DND-41 (cell line): ENCODE measurements at regions not wholly inside any gene's neighbourhood (a gene's known extent, or its start where the extent isn't known, plus 50 kb on each side); places are given as distances from the start of the nearest gene placed in this dataset.

Experiments used
- ATAC-seq: fragments of 200-7000 bp; cut with Tn5 transposase; 3 replicates; pipeline ENCODE4 v1.9.1; 2021; ENCODE audit warnings: low read depth; ENCODE audit not compliant: insufficient read depth
- DNase-seq: peaks from one replicate; pipeline ENCODE4 v3.0.0-alpha.2; 2020
- H2AFZ ChIP-seq: 2 replicates; pipeline ENCODE4 v1.6.0; 2012; ENCODE audit warnings: low read depth, low read length
- H3K27ac ChIP-seq: 2 replicates; pipeline ENCODE4 v1.5.1; 2012; ENCODE audit warnings: low read length, inconsistent platforms
- H3K27me3 ChIP-seq: fragments of 200-600 bp; sonication (generic); 2 replicates; pipeline ENCODE4 v1.6.0; 2012; ENCODE audit warnings: low read length, mild to moderate bottlenecking, inconsistent platforms; ENCODE audit not compliant: insufficient read depth, poor library complexity
- H3K36me3 ChIP-seq: 2 replicates; pipeline ENCODE4 v1.5.1; 2012; ENCODE audit warnings: low read length, inconsistent platforms; ENCODE audit not compliant: insufficient read depth
- H3K4me1 ChIP-seq: 2 replicates; pipeline ENCODE4 v1.5.1; 2012; ENCODE audit warnings: mild to moderate bottlenecking, low read length; ENCODE audit not compliant: insufficient read depth
- H3K4me2 ChIP-seq: 2 replicates; pipeline ENCODE4 v1.6.0; 2012; ENCODE audit warnings: mild to moderate bottlenecking, moderate library complexity, low read length, inconsistent platforms; ENCODE audit not compliant: insufficient read depth
- H3K4me3 ChIP-seq, 2 experiments: fragments of 200-600 bp in 1 of 2; shearing (Covaris generic) in 1 of 2; 2 replicates each; pipeline ENCODE4 v1.5.1; 2012 to 2016; ENCODE audit warnings: inconsistent platforms in 2 of 2, low read length in 2 of 2, mild to moderate bottlenecking in 2 of 2, low read depth in 1 of 2, moderate library complexity in 1 of 2
- H3K79me2 ChIP-seq: 2 replicates; pipeline ENCODE4 v1.6.0; 2012; ENCODE audit warnings: low read length, inconsistent platforms; ENCODE audit not compliant: insufficient read depth
- H3K9ac ChIP-seq: 2 replicates; pipeline ENCODE4 v1.6.0; 2012; ENCODE audit warnings: low read depth, mild to moderate bottlenecking, inconsistent platforms, low read length, moderate library complexity
- H3K9me3 ChIP-seq: 2 replicates; pipeline ENCODE4 v1.5.1; 2012; ENCODE audit warnings: low read length, moderate library complexity, mild to moderate bottlenecking, inconsistent platforms; ENCODE audit not compliant: insufficient read depth, severe bottlenecking
- H4K20me1 ChIP-seq: 2 replicates; pipeline ENCODE4 v1.6.0; 2012; ENCODE audit warnings: low read length; ENCODE audit not compliant: insufficient read depth
- EZH2 ChIP-seq: IDR thresholded peaks from 3 replicates; pipeline ENCODE4 v1.6.1; 2012; ENCODE audit warnings: borderline replicate concordance, low read depth, mild to moderate bottlenecking, moderate library complexity, low read length, inconsistent platforms; ENCODE audit not compliant: severe bottlenecking
- TF ChIP-seq, protein P1 (sequence below): IDR thresholded peaks from 2 replicates; pipeline ENCODE4 v1.5.1; 2012; ENCODE audit warnings: borderline replicate concordance, low read length, moderate library complexity, mild to moderate bottlenecking; ENCODE audit not compliant: poor library complexity, severe bottlenecking; ENCODE audit errors: extremely low read depth

DNA sequence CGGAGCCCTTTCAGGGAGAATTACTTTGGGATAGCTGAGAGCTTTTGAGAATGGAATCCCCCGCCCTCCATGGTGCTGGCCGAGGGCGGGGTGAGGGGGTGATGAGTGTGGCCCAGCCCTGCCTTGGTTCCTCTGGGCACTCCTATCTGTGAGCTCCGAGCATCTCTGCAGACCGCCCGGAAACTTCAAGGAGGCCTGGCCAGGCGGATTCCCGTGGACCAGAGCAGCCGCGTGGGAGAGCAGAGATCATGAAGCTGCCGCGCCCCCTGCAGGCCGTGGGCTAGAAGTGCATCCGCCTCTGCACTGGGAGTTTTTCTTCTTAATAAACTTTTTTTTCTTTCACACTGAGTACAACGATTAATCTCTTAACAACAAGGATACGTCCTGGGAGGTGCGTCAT, 392.9 kb upstream of the EEF2KMT start:
- no peaks in the 10 kb centered on the region for H3K36me3 ChIP-seq
- no peak overlapping the region for H3K4me3 ChIP-seq
- H3K27me3 ChIP-seq: peaks cover 5% of the 10 kb centered on the region
- H4K20me1 ChIP-seq: 0 out of 2 replicates have a peak, but pooled peaks cover 3% of the 10 kb centered on the region
- H3K9me3 ChIP-seq: no peaks in the 10 kb centered on the region
- H2AFZ ChIP-seq: no peak overlapping the region
- no peak for TF ChIP-seq EZH2
- TF ChIP-seq, protein P1, sequence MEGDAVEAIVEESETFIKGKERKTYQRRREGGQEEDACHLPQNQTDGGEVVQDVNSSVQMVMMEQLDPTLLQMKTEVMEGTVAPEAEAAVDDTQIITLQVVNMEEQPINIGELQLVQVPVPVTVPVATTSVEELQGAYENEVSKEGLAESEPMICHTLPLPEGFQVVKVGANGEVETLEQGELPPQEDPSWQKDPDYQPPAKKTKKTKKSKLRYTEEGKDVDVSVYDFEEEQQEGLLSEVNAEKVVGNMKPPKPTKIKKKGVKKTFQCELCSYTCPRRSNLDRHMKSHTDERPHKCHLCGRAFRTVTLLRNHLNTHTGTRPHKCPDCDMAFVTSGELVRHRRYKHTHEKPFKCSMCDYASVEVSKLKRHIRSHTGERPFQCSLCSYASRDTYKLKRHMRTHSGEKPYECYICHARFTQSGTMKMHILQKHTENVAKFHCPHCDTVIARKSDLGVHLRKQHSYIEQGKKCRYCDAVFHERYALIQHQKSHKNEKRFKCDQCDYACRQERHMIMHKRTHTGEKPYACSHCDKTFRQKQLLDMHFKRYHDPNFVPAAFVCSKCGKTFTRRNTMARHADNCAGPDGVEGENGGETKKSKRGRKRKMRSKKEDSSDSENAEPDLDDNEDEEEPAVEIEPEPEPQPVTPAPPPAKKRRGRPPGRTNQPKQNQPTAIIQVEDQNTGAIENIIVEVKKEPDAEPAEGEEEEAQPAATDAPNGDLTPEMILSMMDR: peak; percentile 82
- ATAC-seq (no peak), DNase-seq (peak; percentile 40)
- H3K4me1 ChIP-seq: no peaks in the 10 kb centered on the region
- H3K4me2 ChIP-seq: no peak overlapping the region
- H3K9ac ChIP-seq: no peak overlapping the region
- H3K79me2 ChIP-seq: no peaks in the 10 kb centered on the region
- no peak overlapping the region for H3K27ac ChIP-seq

GRCh38 chr16:5488581-5488980, 391.0 kb upstream of the EEF2KMT start:
- ATAC-seq: no peak
- no peaks in the 10 kb centered on the region for H3K9me3 ChIP-seq
- no peak for DNase-seq
- no peaks in the 10 kb centered on the region for H4K20me1 ChIP-seq
- H3K27ac ChIP-seq: no peak overlapping the region
- no peak overlapping the region for H2AFZ ChIP-seq
- no peaks in the 10 kb centered on the region for H3K4me1 ChIP-seq
- no peaks in the 10 kb centered on the region for H3K79me2 ChIP-seq
- peaks cover 3% of the 10 kb centered on the region for H3K27me3 ChIP-seq
- no peaks in the 10 kb centered on the region for H3K36me3 ChIP-seq
- no peak overlapping the region for H3K4me2 ChIP-seq
- H3K4me3 ChIP-seq: no peak overlapping the region
- no peak overlapping the region for H3K9ac ChIP-seq
- no peak for TF ChIP-seq EZH2
- TF ChIP-seq, protein P1: no peak

- DNase-seq (no peak), ATAC-seq (no peak)
- H3K27me3 ChIP-seq: peaks cover 3% of the 10 kb centered on the region
- H3K4me1 ChIP-seq: no peaks in the 10 kb centered on the region
- H3K4me3 ChIP-seq: no peak overlapping the region
- no peaks in the 10 kb centered on the region for H3K9me3 ChIP-seq
- no peak overlapping the region for H3K27ac ChIP-seq
- no peak overlapping the region for H3K9ac ChIP-seq
- H3K79me2 ChIP-seq: no peaks in the 10 kb centered on the region
- TF ChIP-seq, protein P1: no peak
- TF ChIP-seq EZH2: no peak
- H3K4me2 ChIP-seq: no peak overlapping the region
- no peaks in the 10 kb centered on the region for H3K36me3 ChIP-seq
- H2AFZ ChIP-seq: no peak overlapping the region
- H4K20me1 ChIP-seq: no peaks in the 10 kb centered on the region
Measured at GRCh38 chr16:5487728-5488127, 390.1 kb upstream of the EEF2KMT start.

GRCh38 chr16:5482256-5482655, 384.7 kb upstream of the EEF2KMT start:
- DNase-seq (no peak), ATAC-seq (no peak)
- Histone ChIP-seq H3K4me1 (no peaks in the 10 kb centered on the region), H3K4me2 (no peak overlapping the region), H3K36me3 (no peaks in the 10 kb centered on the region), H3K79me2 (no peaks in the 10 kb centered on the region), H3K27ac (no peak overlapping the region), H3K9me3 (no peaks in the 10 kb centered on the region), H4K20me1 (no peaks in the 10 kb centered on the region), H3K27me3 (peaks cover 6% of the 10 kb centered on the region), H2AFZ (no peak overlapping the region), H3K4me3 (no peak overlapping the region), H3K9ac (no peak overlapping the region)
- TF ChIP-seq EZH2: no peak
- TF ChIP-seq, protein P1: no peak
